AG09309 (cell line): ENCODE measurements at regions not wholly inside any gene's neighbourhood (a gene's known extent, or its start where the extent isn't known, plus 50 kb on each side); places are given as distances from the start of the nearest gene placed in this dataset.

Experiments used
- DNase-seq: peaks from one replicate; pipeline ENCODE4 v3.0.0-alpha.2; 2010; ENCODE audit warnings: low read depth
- H3K4me3 ChIP-seq: 2 replicates; pipeline ENCODE4 v1.5.1; 2011; ENCODE audit warnings: mild to moderate bottlenecking, low read depth, low read length, moderate library complexity; ENCODE audit not compliant: control insufficient read depth
- TF ChIP-seq, protein P1 (sequence below): IDR thresholded peaks from 2 replicates; pipeline ENCODE4 v1.5.1; 2011; ENCODE audit warnings: mild to moderate bottlenecking, low read depth, low read length, inconsistent platforms; ENCODE audit not compliant: insufficient read depth, control insufficient read depth; ENCODE audit errors: missing control alignments

DNA sequence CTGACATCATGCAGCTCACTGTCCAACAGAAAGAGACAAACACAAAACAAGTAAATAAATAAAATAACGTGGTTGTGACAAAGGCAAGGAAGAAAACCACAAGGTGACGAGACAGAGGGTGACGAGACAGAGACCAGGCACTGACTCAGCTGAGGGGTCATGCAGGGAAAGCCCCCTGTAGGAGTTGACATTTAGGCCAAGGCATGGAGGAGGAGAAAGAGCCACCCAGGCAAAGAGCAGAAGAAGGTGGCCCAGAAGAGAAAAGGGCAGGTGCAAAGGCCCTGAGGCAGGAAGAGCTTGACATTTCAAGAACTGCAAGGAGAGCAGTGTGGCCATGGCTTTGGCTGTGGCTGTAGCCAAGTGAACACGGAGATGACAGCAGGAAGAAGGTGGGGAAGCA lies 65.1 kb upstream of the ID3 start:
- DNase-seq, result no peak
- TF ChIP-seq, protein P1, sequence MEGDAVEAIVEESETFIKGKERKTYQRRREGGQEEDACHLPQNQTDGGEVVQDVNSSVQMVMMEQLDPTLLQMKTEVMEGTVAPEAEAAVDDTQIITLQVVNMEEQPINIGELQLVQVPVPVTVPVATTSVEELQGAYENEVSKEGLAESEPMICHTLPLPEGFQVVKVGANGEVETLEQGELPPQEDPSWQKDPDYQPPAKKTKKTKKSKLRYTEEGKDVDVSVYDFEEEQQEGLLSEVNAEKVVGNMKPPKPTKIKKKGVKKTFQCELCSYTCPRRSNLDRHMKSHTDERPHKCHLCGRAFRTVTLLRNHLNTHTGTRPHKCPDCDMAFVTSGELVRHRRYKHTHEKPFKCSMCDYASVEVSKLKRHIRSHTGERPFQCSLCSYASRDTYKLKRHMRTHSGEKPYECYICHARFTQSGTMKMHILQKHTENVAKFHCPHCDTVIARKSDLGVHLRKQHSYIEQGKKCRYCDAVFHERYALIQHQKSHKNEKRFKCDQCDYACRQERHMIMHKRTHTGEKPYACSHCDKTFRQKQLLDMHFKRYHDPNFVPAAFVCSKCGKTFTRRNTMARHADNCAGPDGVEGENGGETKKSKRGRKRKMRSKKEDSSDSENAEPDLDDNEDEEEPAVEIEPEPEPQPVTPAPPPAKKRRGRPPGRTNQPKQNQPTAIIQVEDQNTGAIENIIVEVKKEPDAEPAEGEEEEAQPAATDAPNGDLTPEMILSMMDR, result no peak
- H3K4me3 ChIP-seq, result no peak overlapping the region

DNA sequence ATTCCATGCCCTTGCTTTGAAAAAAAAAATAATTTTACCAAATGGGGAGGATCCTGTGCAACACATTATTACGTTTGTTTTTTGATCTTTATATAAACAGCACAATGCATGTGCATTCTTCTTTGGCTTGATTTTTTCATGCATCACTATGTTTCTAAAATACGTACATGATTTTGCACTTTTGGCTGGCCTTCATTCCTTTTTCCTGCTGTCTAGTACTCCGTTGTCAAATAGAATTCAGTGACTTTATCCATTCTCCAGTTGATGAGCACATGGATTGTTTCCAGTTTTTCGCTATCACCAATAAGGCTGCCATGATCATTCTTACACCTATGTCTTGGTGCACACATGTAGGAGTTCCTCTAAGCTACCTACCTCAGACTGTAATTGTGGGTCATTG lies 63.0 kb upstream of the ID3 start:
- TF ChIP-seq, protein P1, result no peak
- H3K4me3 ChIP-seq, result no peak overlapping the region
- DNase-seq, result no peak

DNA sequence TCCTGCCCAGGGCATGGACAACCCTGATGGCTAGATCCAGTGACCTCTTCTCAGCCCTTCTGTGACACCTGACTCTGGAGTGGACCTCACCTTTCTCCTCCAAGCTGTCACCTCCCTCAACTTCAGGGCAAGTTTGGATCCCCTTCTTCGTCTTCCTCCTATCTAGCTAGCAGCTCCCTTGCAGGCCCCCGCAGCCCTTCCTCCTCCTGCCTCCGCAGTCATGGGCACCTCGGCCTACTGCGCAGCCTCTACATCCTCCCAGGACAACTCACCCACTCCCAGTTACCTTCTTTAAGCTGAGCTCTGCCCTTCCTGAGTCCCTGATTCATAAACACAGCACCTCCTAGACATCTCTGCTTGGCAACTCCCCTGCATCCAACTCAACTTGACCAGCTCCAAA lies 61.3 kb upstream of the ID3 start:
- no peak for DNase-seq
- TF ChIP-seq, protein P1, result no peak
- no peak overlapping the region for H3K4me3 ChIP-seq

DNA sequence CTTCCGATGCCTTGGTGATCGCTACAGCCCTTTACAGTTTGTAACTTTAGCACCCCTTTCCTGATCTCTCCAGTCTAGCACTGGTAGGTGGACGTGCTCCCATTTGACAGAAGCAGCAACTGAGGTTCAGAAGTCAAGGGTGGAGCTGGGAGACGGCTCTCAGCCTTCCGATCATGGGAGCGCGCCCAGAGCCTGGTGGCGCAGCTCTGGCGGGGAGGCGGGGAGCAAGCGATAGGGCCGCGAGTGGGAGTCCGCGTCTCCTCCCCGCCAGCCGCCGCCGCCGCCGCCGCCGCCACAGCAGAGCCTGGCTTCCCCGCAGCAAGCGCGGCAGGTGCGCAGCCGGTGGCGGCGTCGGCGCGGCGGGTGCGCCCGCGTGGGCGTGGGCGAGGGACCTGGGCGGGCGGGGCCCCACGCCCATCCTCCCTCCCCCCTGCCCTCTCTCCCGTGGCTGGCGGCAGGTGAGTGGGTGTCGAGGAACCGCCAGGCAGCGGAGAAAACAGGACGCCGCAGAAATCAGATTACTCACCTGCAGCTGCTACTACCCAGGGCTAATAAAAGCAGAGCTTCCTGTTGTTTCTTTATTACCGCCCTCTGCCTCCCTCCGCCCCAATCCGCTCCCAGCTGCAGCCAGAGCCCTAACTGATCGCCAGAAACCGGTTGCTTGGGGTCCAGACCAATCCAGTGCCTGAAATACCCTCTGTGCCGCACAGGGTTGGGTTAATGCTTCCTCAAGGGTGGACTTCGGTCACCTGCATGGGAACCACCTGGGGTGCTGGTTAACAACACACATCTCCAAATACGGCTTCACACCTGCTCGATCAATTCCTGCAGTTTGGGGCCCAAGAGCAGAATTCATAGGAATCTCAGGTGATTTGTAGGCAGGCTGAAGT lies 60.2 kb upstream of the ID3 start:
- no peak for DNase-seq
- TF ChIP-seq, protein P1, result no peak
- H3K4me3 ChIP-seq, result peak overlapping the region; percentile 23

DNA sequence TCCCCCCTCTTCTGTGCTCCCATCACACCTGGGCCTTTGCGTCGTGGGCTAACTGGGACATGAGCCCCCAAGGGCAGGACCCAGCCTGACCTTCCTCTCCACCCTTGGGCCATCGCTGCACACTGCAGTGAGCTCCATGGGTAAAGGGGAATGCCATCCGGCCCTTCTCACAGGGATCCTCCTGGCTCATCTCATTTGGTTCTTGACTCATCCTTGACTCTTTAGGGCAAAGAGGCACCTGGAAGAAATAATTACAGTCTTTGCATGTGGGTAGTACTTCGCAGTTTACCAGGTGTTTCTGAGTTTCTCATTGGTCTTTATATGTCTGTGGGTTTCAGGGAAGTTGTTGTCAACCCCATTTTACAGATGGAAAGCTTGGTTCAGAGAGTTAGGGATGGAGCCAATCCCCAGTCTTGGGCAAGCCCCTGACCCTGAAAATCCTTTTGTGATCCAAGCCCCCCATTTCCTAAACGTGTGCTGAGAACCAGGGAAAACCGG lies 59.3 kb upstream of the ID3 start:
- H3K4me3 ChIP-seq, result no peak overlapping the region
- TF ChIP-seq, protein P1, result no peak
- no peak for DNase-seq

DNA sequence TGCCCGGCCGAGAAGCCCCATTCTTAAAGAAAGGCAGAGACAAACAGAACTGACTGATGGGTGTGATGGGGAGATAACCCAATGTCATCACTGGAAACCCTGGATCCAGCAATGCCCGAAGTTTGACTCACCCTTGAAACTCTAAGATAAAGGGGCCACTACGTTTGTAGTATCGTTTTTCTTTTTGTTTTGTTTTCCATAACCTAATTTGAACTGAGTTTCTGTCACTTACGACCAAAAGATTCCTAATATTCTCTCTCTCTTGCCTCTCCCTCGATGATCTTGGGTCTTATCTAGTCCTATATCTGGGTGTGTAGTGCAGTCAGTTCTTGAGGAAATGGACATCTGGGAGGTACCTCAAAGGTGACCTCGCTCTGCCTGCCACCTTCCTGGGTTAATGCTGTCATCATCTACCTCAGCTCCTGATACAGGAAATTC lies 57.8 kb upstream of the ID3 start:
- DNase-seq, result no peak
- no peak overlapping the region for H3K4me3 ChIP-seq
- TF ChIP-seq, protein P1, result no peak

DNA sequence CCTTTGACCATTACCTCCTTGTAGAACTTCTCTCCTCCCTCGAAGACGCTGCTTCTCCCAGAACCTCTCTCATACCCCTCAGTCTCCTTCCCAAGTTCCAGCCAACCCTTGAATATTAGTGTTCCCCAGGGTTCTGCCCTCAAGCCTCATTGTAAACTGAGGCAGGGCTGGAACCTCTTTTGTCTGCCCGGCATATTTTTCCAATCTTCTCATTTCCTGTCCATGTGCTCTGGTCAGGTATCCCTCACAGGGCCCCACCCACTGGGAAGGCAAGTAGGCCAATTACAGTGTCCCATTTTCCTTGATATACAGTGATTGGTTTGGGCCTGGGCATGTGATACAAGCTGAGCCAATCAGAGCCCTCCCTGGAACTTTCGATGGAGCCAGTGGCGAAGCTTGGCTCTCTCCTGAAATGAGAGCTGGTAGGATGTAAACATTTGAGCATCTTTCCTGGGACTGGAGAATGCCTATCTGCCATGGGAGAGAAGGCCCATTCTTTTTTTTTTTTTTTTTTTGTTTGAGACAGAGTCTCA lies 57.1 kb upstream of the ID3 start:
- TF ChIP-seq, protein P1, result no peak
- no peak for DNase-seq

More for the DNA sequence above, 57.1 kb upstream of the ID3 start:
- H3K4me3 ChIP-seq, result no peak overlapping the region
